Keratinocyte (primary cell): ENCODE measurements at regions not wholly inside any gene's neighbourhood (a gene's known extent, or its start where the extent isn't known, plus 50 kb on each side); places are given as distances from the start of the nearest gene placed in this dataset.

Experiments
- DNase-seq: peaks from one replicate; pipeline ENCODE4 v3.0.0-alpha.2; 2011; ENCODE audit warnings: low read depth, missing footprints, low spot score
- FAIRE-seq: peaks from 2 replicates; lab custom pipeline; 2011; peaks lifted over from hg19 to GRCh38; lab: Jason Lieb, UNC
- H2AFZ ChIP-seq: 2 replicates; pipeline ENCODE4 v1.6.0; 2012; ENCODE audit warnings: low read length, control low read depth, inconsistent platforms; ENCODE audit not compliant: control insufficient read depth
- H3K27ac ChIP-seq: 2 replicates; pipeline ENCODE4 v1.5.1; 2011; ENCODE audit warnings: low read length; ENCODE audit not compliant: control insufficient read depth, insufficient read depth
- H3K27me3 ChIP-seq: 3 replicates; pipeline ENCODE4 v1.6.0; 2011; ENCODE audit warnings: low read length; ENCODE audit not compliant: control insufficient read depth, insufficient read depth; ENCODE audit errors: extremely low read depth
- H3K36me3 ChIP-seq, 2 experiments: 2 replicates in 1 of 2; 3 replicates in 1 of 2; pipeline ENCODE4 v1.5.1; 2011; ENCODE audit warnings: low read length in 2 of 2, mild to moderate bottlenecking in 1 of 2; ENCODE audit not compliant: control insufficient read depth in 2 of 2, insufficient read depth in 2 of 2; ENCODE audit errors: extremely low read depth in 1 of 2
- H3K4me1 ChIP-seq: 3 replicates; pipeline ENCODE4 v1.5.1; 2011; ENCODE audit warnings: low read length; ENCODE audit not compliant: control insufficient read depth, insufficient read depth; ENCODE audit errors: extremely low read depth
- H3K4me2 ChIP-seq: 3 replicates; pipeline ENCODE4 v1.6.0; 2011; ENCODE audit warnings: low read depth, low read length; ENCODE audit not compliant: control insufficient read depth, insufficient read depth; ENCODE audit errors: extremely low read depth
- H3K4me3 ChIP-seq, 3 experiments: fragments of 200-600 bp in 1 of 3; sonication (generic) in 1 of 3; 2 replicates in 2 of 3; 3 replicates in 1 of 3; pipeline ENCODE4 v1.5.1; 2011 to 2016; ENCODE audit warnings: low read length in 3 of 3, mild to moderate bottlenecking in 3 of 3, control low read depth in 2 of 3, inconsistent platforms in 1 of 3, low read depth in 1 of 3, mixed read lengths in 1 of 3, mixed run types in 1 of 3, moderate library complexity in 1 of 3; ENCODE audit not compliant: control insufficient read depth in 2 of 3, insufficient read depth in 2 of 3; ENCODE audit errors: extremely low read depth in 1 of 3
- H3K79me2 ChIP-seq: 2 replicates; pipeline ENCODE4 v1.6.0; 2012; ENCODE audit warnings: low read length; ENCODE audit not compliant: control insufficient read depth, insufficient read depth
- H3K9ac ChIP-seq: 3 replicates; pipeline ENCODE4 v1.6.0; 2011; ENCODE audit warnings: low read length; ENCODE audit not compliant: control insufficient read depth, insufficient read depth; ENCODE audit errors: extremely low read depth
- H3K9me1 ChIP-seq: 3 replicates; pipeline ENCODE4 v1.6.0; 2011; ENCODE audit warnings: low read length; ENCODE audit not compliant: control insufficient read depth, insufficient read depth; ENCODE audit errors: extremely low read depth
- H3K9me3 ChIP-seq: 2 replicates; pipeline ENCODE4 v1.5.1; 2012; ENCODE audit warnings: low read depth, low read length; ENCODE audit not compliant: control insufficient read depth
- H4K20me1 ChIP-seq: 3 replicates; pipeline ENCODE4 v1.6.0; 2011; ENCODE audit warnings: low read length; ENCODE audit not compliant: control insufficient read depth, insufficient read depth; ENCODE audit errors: extremely low read depth
- CTCF ChIP-seq, 3 experiments: IDR thresholded peaks in 1 of 3; conservative IDR thresholded peaks in 1 of 3; optimal IDR thresholded peaks in 1 of 3; 2 replicates in 2 of 3; 3 replicates in 1 of 3; pipeline versions ENCODE3 to v1.5.1; 2011; ENCODE audit warnings: low read length in 3 of 3, mild to moderate bottlenecking in 3 of 3, moderate library complexity in 2 of 3, control low read depth in 1 of 3, inconsistent platforms in 1 of 3; ENCODE audit not compliant: insufficient read depth in 2 of 3; ENCODE audit errors: extremely low read depth in 1 of 3
- EZH2 ChIP-seq: IDR thresholded peaks from one replicate; pipeline ENCODE4 v1.6.1; 2012; ENCODE audit warnings: inconsistent platforms, mild to moderate bottlenecking, low read length, moderate library complexity
- dilution Hi-C: fragments of 300-500 bp; cut with MboI; formaldehyde crosslinking; loops from one replicate; pipeline ENCODE4 v1.7.0; 2020; ENCODE audit warnings: low sequenced_read_pairs; ENCODE audit not compliant: extremely low pct_ligation_motif_present

GRCh38 chr10:111560027-111560426 is 483.2 kb downstream of the ADRA2A start:
- Histone ChIP-seq H3K9ac (no peak overlapping the region), H3K27me3 (no peaks in the 10 kb centered on the region), H3K79me2 (no peaks in the 10 kb centered on the region), H3K27ac (no peak overlapping the region), H3K9me1 (no peaks in the 10 kb centered on the region), H3K4me2 (no peak overlapping the region), H3K9me3 (no peaks in the 10 kb centered on the region), H3K4me1 (no peaks in the 10 kb centered on the region), H2AFZ (no peak overlapping the region), H3K36me3 (no peaks in the 10 kb centered on the region), H4K20me1 (no peaks in the 10 kb centered on the region), H3K4me3 (no peak overlapping the region)
- FAIRE-seq (no peak), DNase-seq (no peak)
- no peak for TF ChIP-seq EZH2
- no peak for TF ChIP-seq CTCF (optimal IDR thresholded peaks at IDR 0.05 in 1 of 3, IDR thresholded peaks at IDR 0.05 in 1 of 3, conservative IDR thresholded peaks at IDR 0.05 in 1 of 3; ENCODE audit: extremely low read depth in 1 of 3, insufficient read depth in 2 of 3, low read length in 3 of 3)
- dilution Hi-C loops = no loop called here

DNA sequence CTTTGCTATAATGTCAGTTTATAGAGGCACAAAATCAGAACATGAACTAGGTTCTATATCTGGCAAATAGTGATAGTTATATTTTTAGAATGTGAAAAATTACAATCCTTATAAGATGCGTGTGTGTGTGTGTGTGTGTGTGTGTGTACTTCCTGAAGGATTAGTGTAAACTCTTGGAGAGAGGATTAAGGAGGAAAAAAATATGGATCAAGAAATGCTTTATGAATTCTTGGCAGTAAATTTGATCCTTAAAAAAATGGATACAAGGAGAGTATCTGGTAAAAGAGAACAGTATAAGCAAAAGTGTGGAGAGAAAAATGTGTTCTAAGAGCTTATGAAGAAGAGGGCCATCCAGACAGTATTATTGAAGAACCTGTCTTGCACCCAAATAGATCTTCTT is 484.3 kb downstream of the ADRA2A start:
- H3K9me1 ChIP-seq = no peaks in the 10 kb centered on the region
- H3K27ac ChIP-seq = no peak overlapping the region
- H3K4me1 ChIP-seq = no peaks in the 10 kb centered on the region
- no peak overlapping the region for H3K9ac ChIP-seq
- TF ChIP-seq EZH2 = no peak
- no peaks in the 10 kb centered on the region for H4K20me1 ChIP-seq
- H3K36me3 ChIP-seq = no peaks in the 10 kb centered on the region
- no peak overlapping the region for H2AFZ ChIP-seq
- dilution Hi-C loops = no loop called here
- no peak for FAIRE-seq
- H3K9me3 ChIP-seq = no peaks in the 10 kb centered on the region
- no peak for DNase-seq
- H3K4me3 ChIP-seq = no peak overlapping the region
- H3K4me2 ChIP-seq = no peak overlapping the region
- H3K27me3 ChIP-seq = no peaks in the 10 kb centered on the region
- no peaks in the 10 kb centered on the region for H3K79me2 ChIP-seq

DNA sequence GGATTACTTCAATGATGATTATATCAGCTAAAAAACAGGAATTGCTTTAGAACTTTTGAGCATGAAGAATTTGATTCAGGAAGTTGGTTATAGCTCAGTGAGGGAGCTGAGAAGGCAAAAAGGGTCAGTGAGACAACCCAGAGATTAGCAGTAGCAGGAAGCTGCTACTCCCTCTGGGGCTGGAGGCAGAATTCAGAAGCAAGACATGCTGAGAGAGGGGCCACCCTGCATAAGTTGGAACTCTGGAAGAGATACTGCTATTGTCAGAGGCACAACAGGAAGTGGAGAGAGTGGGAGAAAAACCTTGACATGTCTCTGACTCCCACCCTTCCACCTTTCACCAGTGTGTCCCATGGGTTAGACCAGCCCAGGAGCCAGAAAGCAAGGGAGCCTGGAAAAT is 488.7 kb downstream of the ADRA2A start:
- Histone ChIP-seq H4K20me1 (no peaks in the 10 kb centered on the region), H3K79me2 (no peaks in the 10 kb centered on the region), H3K4me3 (no peak overlapping the region), H3K27me3 (no peaks in the 10 kb centered on the region), H3K9me1 (no peaks in the 10 kb centered on the region), H3K36me3 (no peaks in the 10 kb centered on the region), H2AFZ (no peak overlapping the region), H3K27ac (no peak overlapping the region), H3K9me3 (no peaks in the 10 kb centered on the region), H3K4me2 (no peak overlapping the region), H3K9ac (no peak overlapping the region), H3K4me1 (no peaks in the 10 kb centered on the region)
- dilution Hi-C loops = no loop called here
- FAIRE-seq (no peak), DNase-seq (no peak)
- TF ChIP-seq CTCF (optimal IDR thresholded peaks at IDR 0.05 in 1 of 3, IDR thresholded peaks at IDR 0.05 in 1 of 3, conservative IDR thresholded peaks at IDR 0.05 in 1 of 3; ENCODE audit: extremely low read depth in 1 of 3, insufficient read depth in 2 of 3, low read length in 3 of 3) = no peak
- TF ChIP-seq EZH2 = no peak
